ENCODE measurements at regions not wholly inside any gene's neighbourhood (a gene's known extent, or its start where the extent isn't known, plus 50 kb on each side); places are given as distances from the start of the nearest gene placed in this dataset.

- DNase-seq: no peak
- intact Hi-C loops (cut with DNase I): no loop called here
Observed at GRCh38 chr3:22245811-22246583, 495.0 kb upstream of the ZNF385D start.

- intact Hi-C loops (cut with DNase I): no loop called here
- DNase-seq: no peak
Observed at GRCh38 chr3:22249658-22250057, 498.6 kb upstream of the ZNF385D start.

- DNase-seq: no peak
- intact Hi-C loops (cut with DNase I): no loop called here
Observed at GRCh38 chr3:22257252-22257651, 506.2 kb upstream of the ZNF385D start.

- intact Hi-C loops (cut with DNase I): no loop called here
- no peak for DNase-seq
Observed at GRCh38 chr3:22262386-22262785, 511.4 kb upstream of the ZNF385D start.

- no peak for DNase-seq
- intact Hi-C loops (cut with DNase I): no loop called here
Observed at GRCh38 chr3:22263042-22263441, 512.0 kb upstream of the ZNF385D start.

- intact Hi-C loops (cut with DNase I): no loop called here
Observed at GRCh38 chr3:22265403-22265802, 514.4 kb upstream of the ZNF385D start.

GRCh38 chr3:22269831-22270230 is 518.8 kb upstream of the ZNF385D start:
- intact Hi-C loops (cut with DNase I): no loop called here
- no peak for DNase-seq

More at GRCh38 chr3:22265403-22265802, 514.4 kb upstream of the ZNF385D start:
- DNase-seq: no peak

- intact Hi-C loops (cut with DNase I): no loop called here
- no peak for DNase-seq
Observed at GRCh38 chr3:22276351-22276750, 525.3 kb upstream of the ZNF385D start.

- DNase-seq: no peak
- intact Hi-C loops (cut with DNase I): no loop called here
Observed at GRCh38 chr3:22284559-22284958, 533.5 kb upstream of the ZNF385D start.

- no peak for DNase-seq
- intact Hi-C loops (cut with DNase I): no loop called here
Observed at GRCh38 chr3:22288756-22289155, 537.7 kb upstream of the ZNF385D start.

- DNase-seq: no peak
- intact Hi-C loops (cut with DNase I): no loop called here
Observed at GRCh38 chr3:22292681-22293080, 541.7 kb upstream of the ZNF385D start.

- DNase-seq: no peak
- intact Hi-C loops (cut with DNase I): no loop called here
Observed at GRCh38 chr3:22296601-22297000, 545.6 kb upstream of the ZNF385D start.

- no peak for DNase-seq
- intact Hi-C loops (cut with DNase I): no loop called here
Observed at GRCh38 chr3:22297436-22297835, 546.4 kb upstream of the ZNF385D start.

GRCh38 chr3:22306454-22306853 is 555.4 kb upstream of the ZNF385D start:
- intact Hi-C loops (cut with DNase I): no loop called here
- DNase-seq: no peak

GRCh38 chr3:22308871-22309270 is 557.9 kb upstream of the ZNF385D start:
- DNase-seq: no peak
- intact Hi-C loops (cut with DNase I): no loop called here

GRCh38 chr3:22315925-22316324 is 564.9 kb upstream of the ZNF385D start:
- intact Hi-C loops (cut with DNase I): no loop called here
- DNase-seq: no peak

- no peak for DNase-seq
- intact Hi-C loops (cut with DNase I): no loop called here
Observed at GRCh38 chr3:22318325-22318724, 567.3 kb upstream of the ZNF385D start.

- DNase-seq: no peak
- intact Hi-C loops (cut with DNase I): no loop called here
Observed at GRCh38 chr3:22319446-22319845, 568.4 kb upstream of the ZNF385D start.

GRCh38 chr3:22322861-22323260 is 571.9 kb upstream of the ZNF385D start:
- no peak for DNase-seq
- intact Hi-C loops (cut with DNase I): no loop called here

- no peak for DNase-seq
- intact Hi-C loops (cut with DNase I): no loop called here
Observed at GRCh38 chr3:22326305-22326704, 575.3 kb upstream of the ZNF385D start.

GRCh38 chr3:22334996-22335395 is 584.0 kb upstream of the ZNF385D start:
- intact Hi-C loops (cut with DNase I): no loop called here
- no peak for DNase-seq
